HG03280 (cell line): ENCODE measurements at regions not wholly inside any gene's neighbourhood (a gene's known extent, or its start where the extent isn't known, plus 50 kb on each side); places are given as distances from the start of the nearest gene placed in this dataset.
A peak's percentile ranks its signal among the peaks of the same experiment; 100 is the strongest.

Source experiments
- ATAC-seq: cut with Tn5 transposase; IDR thresholded peaks from one replicate; pipeline ENCODE4 v1.9.1; 2021; ENCODE audit warnings: mild to moderate bottlenecking, moderate library complexity; ENCODE audit not compliant: unreplicated experiment

DNA sequence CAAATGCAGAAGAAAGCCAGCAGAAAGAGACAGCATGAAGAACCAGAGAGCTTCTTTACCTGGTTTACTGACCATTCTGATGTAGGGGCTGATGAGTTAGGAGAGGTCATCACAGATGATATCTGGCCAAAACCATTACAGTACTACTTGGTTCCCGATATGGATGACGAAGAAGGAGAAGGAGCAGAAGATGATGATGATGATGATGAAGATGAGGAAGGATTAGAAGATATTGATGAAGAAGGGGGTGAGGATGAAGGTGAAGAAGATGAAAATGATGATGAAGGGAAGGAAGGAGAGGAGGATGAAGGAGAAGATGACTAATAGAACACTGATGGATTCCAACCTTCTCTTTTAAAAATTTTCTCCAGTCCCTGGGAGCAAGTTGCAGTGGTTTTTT lies 178.2 kb upstream of the CRY1 start:
- ATAC-seq = no peak

DNA sequence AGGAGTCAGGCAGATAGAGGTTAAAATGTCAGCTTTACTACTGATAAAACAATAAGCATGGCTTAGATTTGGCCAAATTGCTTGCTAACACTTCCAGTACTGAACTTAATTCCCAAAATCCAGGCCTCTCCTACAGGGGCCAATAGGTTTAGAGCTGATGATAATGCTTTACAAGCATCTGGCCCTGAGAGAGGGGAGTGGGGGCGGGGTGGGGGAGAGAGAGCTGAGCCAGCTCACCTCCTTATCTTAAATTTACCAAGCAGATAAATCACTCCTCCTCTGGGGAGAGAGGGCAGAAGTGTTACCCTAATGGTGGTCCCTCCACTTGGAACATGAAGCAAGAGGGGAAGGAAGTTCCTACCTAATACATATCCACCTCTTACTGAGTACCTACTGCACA lies 182.2 kb upstream of the CRY1 start:
- no peak for ATAC-seq

DNA sequence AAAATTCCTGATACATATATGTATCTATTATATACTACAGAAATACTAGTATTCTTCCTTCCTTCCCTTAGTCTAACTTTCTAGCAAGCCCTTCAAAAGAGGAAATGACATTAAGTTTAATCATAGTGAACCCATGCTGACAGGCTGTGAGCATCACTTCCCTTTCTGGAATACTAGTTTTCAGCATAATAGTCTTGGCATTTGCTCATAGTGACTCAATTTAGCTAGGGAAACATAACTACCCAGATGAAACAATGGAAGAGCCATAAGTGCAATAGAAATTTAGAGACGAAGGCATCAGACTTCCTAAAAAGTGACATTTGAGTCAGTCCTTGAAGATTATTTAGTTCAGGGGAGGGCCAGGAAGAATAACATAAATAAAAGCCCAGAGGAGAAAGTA lies 184.5 kb upstream of the CRY1 start:
- no peak for ATAC-seq

DNA sequence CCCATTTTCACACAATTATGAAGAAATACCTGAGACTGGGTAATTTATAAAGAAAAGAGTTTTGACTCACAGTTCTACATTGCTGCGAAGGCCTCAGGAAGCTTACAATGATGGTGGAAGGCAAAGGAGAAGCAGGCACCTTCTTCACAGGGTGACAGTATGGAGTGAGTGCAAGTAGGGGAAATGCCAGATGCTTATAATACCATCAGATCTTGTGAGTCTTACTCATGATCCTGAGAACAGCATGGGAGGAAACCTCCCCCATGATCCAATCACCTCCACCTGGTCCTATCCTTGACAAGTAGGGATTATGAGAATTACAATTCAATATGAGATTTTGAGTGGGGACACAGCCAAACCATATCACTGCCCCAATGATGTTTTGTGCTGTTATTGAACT lies 189.3 kb upstream of the CRY1 start:
- no peak for ATAC-seq

DNA sequence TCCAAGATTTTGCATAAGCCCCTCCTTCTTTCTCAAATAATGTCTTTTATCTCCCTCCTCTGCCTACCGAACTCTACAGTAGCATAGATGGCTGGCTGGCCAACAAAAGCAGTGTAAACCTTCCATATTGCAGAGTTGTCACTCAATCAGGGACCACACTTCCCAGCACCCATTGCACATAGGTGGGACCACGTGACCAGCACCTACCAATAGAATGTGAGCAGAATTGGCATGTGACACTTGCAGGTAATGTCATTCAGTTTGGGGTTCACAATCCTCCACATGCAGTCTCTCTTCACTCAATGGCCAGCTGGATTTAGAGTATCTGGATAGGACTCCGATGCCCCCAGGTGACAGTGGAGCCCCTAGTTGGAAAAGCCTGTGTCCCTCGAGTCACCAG lies 190.3 kb upstream of the CRY1 start:
- no peak for ATAC-seq

DNA sequence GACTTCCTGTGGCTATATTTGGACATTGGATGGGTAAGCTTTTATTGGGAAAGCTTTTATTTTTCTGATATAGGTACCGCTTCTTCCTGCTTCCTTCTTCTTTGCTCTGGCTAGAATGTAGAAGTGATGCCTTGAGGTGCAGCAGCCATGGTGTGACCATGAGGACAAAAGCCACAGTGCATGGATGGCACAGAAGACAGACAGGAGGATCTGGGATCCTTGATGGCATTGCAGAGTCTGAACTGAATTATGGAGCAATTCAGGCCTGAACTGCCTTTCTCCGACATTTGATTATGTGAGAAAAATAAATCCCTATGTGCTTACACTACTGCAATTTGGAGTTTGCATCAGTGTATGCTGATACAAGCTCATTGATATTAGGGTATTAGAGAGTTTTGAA lies 191.3 kb upstream of the CRY1 start:
- ATAC-seq = no peak

DNA sequence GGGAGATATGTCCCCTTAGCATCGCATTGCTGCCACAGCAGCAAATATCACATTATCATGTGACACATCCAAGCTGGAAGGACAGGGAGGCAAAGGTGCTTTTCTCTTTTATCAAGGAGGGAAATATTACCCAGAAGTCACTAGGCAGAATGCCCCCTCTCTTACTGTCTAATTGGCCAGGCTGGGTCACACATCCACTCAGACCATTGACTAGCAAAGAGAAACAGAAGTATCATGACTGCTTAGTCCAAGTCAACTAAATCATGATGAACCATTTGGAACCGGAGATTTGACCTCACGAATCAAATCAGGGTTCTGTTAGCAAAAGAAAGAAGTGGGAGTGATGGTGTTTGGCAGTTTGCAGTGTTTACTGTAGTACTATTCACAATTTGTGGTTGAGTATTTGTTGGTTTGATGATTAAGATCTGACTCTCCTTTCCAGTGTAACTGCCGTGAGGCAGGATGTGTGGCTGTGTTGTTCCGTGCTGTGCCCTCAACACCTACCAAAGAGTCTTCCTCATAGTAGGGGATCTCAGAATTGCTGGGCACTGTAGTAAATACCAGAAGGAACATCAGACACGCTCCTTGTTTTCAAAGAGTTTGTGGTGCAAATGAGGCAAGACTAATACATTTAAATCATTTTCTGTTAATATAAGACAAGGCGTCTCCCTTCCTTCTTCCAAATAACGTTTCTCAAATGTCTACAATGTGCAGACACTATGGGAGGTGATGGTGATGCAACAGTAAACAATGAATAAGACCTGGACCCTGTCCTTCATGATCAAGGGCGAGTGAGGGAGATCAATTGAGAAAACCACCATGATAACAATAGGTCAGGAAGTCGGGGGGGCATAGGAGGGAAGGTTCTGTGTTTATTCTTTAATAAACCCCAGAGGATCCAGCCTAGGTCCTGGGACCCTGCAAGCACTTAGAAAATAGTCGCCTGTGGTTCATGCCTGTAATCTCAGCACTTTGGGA lies 194.4 kb upstream of the CRY1 start:
- ATAC-seq = no peak

DNA sequence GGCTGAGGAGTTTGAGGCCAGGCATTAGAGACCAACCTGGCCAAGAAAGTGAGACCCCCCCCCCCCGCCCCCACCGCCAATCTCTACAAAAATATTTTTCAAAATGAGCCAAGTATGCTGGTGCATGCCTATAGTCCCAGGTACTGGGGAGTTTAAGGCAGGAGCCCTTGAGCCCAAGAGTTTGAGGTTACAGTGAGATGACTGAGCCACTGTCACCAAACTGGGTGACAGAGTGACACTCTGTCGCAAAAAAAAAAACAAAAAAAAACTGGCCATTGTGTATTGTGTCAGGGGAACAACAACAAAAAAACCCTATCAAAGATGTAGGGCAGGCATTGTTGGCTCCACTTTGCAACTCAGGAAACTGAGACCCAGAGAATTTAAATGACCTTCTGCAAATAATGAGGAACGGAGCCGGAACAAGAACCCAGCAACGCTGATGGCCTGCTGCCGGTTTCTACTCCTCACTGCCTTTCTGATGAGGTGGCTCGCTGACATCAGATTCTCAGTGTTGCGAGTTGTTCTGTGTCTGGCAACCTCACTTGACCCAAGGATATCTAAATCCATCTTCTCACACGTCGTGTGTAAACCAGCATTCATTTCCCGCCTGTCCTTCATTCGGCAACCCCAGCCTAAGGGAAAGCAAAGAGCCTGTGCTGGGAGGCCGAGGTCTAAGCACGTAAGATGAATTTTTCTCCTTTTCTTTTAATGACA lies 195.2 kb upstream of the CRY1 start:
- no peak for ATAC-seq

DNA sequence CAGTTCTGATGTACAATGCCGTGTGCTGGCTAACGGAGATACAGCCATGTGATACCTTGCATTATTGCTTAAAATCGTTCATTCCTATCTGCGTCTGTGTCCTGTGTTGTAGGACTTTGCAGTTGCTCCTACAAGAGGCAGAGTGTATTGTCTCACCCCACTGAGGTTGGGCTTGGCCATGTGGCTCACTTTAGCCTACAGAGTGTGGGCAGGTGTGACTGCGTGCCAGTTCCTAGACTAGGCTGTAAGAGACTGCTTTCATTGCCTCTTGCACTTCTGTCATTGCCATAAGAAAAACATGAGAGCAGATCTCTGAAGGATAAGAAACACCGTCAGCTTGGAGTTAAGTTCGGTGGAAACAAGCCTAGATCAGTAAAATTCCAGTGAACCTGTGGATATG lies 197.7 kb upstream of the CRY1 start:
- ATAC-seq = no peak

DNA sequence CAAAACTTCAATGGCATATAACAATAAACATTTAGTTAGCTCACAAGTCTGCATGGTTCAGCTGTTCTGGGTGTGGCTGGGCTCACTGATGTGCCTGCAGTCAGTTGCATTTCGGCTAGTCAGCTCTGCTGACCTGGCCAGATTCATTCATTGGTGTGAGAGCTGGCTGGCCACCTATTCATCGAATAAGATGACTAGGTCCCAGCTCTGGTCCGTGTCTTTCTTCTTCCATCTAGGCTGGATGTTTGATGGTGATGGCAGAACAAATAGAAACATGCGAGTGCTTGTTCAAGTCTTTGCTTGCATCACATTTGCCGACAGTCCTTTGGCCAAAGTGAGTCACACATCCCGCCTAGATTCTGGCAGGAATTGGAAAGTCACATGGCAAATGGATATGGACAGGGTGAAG lies 203.3 kb upstream of the CRY1 start:
- ATAC-seq = no peak

DNA sequence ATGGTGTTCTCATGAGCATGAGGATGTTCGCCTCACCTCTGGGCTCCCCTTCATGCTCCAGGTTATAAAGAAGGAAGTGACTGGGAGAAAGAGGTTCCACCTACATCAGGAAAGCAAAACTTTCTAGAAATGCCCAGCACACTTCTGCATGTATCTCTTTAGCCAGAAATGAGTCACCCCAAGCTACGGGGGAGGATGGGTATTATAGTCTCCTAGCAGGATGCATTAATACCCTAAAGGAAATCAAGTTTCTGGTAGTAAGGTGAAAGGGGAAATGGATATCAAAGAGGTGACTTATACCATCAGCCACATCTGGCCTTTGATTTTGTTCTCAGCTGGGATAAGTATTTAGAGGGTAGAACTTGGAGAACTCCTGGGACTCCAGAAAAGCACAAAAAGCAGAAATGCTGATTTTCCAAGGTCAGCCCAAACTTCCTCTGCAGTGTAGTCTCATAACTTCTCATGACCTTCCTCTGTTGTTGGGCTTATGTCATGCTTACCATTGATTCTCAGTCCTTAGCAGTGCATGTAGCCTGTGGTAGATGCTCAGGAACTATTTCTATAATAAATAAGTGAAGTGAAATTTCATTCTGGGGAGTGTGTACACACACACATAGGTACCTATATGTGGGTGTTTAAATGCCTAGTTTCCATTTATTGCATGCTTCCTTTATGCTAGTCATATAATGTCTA lies 209.4 kb upstream of the CRY1 start:
- ATAC-seq = no peak

DNA sequence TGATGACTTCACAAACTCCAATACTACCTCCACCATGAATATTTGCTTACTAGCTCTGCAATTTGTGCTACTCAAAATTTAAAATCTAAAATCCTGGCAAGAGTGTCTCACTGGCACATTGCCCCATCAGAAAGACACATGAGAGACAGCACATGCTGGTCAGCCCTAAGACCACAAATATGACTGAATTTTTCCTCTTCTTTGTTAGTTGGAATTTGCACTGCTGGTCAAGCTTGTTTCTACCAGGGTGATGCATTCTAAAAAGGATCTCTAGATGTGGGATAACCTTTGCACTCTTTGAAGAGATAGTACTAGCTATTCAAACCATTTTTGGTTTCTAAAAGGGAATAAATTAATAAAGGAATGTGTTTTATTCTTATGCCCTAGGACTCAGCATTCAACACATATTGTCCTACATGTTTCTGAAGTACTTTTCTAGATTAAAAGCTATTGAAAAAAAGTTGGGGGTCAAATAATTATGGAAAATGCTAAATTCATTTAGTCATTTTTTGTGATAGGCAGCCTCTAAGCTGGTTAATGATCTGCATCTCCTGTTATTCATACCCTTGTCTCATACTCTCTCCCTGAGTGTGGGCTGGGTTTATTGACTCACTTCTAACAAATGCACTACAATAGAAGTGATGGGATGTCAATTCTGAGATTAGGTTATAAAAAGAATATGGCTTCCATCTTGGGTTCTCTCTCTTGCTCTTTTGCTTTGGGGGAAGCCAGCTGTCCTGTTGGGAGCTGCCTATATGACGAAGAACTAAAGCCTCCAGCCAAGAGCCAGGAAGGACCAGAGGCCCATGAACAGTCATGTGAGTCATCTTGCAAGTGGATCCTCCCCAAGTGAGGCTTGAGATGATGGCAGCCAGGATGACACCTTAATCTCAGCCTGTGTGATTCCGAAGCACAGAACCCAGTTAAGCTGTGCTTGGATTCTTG lies 211.5 kb upstream of the CRY1 start:
- ATAC-seq = no peak

DNA sequence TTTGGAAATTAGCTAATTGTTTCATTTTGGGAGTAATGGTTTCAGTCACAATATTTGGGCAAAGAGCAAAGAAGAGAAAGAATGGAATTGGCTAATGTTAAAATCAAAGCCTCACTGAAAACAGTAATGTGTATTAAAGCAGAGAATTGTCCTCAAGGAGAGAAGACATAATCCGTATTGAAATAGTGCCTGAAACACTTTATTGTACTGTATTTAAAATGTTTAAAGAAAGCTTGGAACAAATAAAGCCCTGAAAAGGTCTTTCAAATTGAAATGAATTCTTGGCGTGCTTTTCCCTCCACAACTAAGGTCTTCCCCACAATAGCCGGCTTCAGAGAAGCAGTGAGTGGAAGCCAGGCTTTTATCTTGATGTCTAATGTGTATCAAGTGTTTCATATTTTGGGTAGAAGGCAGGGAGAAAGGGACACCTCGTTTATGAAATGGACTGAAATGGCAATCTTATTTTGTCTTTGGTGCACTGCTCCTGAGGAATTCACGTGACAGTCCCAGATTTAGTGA lies 212.9 kb upstream of the CRY1 start:
- ATAC-seq = no peak

DNA sequence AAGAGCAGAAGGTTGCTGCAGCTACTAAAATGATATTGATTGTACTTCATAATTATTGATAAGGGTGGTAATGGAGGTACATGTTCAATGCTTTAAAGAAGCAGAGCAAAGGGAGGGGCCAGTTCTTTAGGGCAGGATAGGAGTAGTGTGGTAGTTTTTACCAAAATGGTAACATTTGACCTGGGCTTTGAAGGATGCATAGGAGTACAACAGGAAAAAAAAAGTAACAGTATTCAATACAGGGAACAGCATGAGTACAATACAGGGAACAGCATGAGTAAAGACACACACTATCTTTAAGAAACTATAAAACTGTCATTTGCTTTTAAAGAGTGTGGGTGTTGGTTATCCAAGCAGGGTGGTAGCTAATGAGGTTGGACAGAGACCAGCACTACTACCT lies 215.0 kb upstream of the CRY1 start:
- no peak for ATAC-seq

DNA sequence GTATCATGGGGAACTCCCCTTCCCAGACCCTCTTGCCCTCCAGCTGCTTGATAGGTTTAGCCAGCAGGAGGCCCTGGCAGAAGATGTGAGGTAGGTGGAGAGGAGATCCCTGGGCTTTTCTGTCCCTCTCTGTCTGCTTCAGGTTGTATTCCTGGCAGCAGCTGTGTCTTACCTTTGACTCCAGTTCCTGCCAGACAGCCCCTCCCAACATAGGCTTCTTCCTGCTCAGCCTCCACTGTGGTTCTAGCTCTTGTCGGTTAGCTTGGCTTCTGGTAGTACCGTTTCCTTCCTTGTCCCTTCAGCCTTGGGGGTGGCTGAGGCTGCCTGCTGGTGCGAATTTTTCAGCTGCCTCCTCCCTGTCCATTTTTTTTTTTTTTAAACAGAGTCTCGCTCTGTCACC lies 215.7 kb upstream of the CRY1 start:
- ATAC-seq = no peak

DNA sequence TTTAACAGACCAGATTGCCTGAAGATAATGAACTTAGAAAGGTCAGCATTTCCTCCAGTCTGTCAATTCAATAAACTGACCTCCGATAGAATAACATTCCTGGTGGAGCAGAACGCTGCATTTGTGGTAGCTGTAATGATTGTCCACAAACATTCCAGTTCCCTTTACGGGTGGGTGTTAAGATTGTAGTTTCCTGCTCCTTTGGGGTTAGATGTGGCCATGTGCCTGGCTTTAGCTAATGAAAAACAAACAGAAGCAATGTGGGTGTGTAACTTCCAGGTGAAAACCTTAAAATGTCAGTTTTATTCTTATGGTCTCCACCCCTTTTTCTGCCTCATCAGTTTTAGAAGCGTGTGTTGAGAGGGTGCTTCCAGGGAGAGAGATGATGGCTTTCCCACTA lies 217.3 kb upstream of the CRY1 start:
- ATAC-seq = no peak

DNA sequence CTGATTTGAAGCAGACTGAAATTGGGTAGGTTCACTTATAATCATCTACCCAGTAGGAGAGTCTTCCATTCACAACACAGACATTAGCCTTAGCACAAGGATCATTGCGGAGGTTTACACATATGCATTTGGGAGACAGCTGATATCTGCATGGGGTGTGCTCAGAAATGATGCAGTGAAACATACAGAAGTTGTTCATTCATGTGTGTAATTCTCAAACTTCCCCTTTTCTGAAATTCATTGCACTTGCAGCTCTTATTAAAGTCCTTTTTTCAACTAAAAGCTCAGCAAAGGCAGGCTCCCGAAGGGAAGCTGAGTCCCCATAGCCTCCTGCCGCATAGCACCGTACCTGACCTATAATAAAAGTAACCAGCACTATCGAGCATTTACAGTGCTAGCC lies 218.3 kb upstream of the CRY1 start:
- no peak for ATAC-seq

DNA sequence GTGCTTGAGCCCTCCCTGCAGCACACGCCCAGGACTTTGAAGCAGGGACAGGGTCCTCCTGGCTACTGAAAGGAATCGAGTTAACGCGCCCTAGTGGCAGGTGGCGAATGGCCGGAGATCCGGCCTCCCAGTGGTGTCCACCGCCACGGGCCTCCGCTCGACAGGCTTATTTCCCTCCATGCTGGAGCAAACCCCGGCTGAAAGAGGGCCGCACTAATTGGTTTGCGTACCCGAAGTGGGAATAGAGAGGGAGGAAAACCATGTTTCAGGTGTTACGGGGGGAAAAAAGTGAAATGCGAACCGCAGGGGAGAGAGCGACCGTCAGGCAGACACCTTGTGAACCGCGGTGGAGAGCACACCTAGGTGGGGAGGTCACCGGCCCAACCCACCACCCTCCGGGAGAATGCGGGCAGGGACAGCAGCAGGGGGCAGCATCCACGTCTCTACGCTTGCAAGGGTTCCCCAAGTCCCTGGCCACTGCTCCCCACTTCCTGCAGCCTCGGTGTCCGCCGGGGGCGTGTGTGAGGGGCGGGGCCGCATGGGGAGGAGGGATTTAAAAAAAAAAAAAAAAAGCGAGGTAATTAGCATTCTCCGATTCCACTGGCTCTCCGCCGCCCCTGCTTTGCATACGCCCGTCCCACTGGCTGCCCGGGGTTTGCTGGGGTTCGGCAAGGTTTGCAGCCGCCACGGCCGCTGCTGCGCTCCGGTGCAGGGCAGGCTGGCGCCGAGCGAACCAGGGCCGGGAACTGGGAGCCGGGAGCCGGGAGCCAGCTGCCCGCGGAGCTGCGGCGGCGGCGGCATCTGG lies 224.6 kb upstream of the CRY1 start:
- ATAC-seq = peak; percentile 48

DNA sequence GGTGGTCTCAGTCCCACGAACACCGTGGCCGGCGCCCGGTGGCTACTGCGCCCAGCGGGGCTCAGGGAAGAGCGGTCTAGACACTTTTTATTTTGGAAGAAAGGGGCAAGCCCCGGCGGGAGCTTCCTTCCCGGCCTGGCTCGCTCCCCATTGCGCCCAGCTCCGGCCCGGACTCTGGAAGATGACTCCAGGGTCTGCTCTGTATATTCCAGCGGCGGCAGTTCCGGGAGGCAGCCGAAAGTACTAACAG lies 225.1 kb upstream of the CRY1 start:
- no peak for ATAC-seq
